ENCODE measurements at regions not wholly inside any gene's neighbourhood (a gene's known extent, or its start where the extent isn't known, plus 50 kb on each side); places are given as distances from the start of the nearest gene placed in this dataset.

DNA sequence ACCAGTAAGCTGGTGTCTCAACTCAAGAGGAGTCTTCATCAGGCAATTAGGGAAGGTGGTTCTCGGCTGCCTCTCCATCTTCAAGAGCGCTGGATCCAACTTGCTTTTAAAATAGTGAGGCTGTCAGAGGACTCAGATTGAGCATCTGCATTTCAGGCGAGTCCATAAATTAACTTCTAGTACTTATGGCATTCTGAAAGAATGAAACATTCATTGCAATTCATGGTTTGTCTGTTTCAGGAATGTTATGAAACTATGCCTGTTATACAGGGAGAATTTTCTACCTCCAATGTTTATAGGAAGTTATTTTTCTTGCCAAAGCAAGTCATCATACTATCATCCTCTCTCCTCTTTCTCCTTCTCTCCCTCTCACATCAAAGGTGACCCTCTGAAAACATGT is 883.2 kb downstream of the SLC4A3 start:
- TF ChIP-seq, protein P1, sequence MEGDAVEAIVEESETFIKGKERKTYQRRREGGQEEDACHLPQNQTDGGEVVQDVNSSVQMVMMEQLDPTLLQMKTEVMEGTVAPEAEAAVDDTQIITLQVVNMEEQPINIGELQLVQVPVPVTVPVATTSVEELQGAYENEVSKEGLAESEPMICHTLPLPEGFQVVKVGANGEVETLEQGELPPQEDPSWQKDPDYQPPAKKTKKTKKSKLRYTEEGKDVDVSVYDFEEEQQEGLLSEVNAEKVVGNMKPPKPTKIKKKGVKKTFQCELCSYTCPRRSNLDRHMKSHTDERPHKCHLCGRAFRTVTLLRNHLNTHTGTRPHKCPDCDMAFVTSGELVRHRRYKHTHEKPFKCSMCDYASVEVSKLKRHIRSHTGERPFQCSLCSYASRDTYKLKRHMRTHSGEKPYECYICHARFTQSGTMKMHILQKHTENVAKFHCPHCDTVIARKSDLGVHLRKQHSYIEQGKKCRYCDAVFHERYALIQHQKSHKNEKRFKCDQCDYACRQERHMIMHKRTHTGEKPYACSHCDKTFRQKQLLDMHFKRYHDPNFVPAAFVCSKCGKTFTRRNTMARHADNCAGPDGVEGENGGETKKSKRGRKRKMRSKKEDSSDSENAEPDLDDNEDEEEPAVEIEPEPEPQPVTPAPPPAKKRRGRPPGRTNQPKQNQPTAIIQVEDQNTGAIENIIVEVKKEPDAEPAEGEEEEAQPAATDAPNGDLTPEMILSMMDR (IDR thresholded peaks at IDR 0.05) = no peak
- no peak for TF ChIP-seq POLR2A (IDR thresholded peaks at IDR 0.05)
- no peak for TF ChIP-seq EP300 (IDR thresholded peaks at IDR 0.05)
